ENCODE measurements at regions not wholly inside any gene's neighbourhood (a gene's known extent, or its start where the extent isn't known, plus 50 kb on each side); places are given as distances from the start of the nearest gene placed in this dataset.

- TF ChIP-seq SIN3A (IDR thresholded peaks at IDR 0.05; ENCODE audit: borderline replicate concordance, insufficient read depth, low read length): no peak
- no peak for TF ChIP-seq REST (IDR thresholded peaks at IDR 0.05; ENCODE audit: insufficient read depth in 1 of 2, low read depth in 2 of 2, low read length in 2 of 2)
Observed at GRCh38 chr18:71899707-71900472, 644.3 kb downstream of the CBLN2 start.

All from PFSK-1 (cell line).